Vagina (tissue), 2 donors: ENCODE measurements at regions not wholly inside any gene's neighbourhood (a gene's known extent, or its start where the extent isn't known, plus 50 kb on each side); places are given as distances from the start of the nearest gene placed in this dataset.

Source experiments
- POLR2AphosphoS5 ChIP-seq, 2 donors: sonication (generic); formaldehyde crosslinking; IDR thresholded peaks; one replicate each; pipeline ENCODE4 v1.9.0; 2017; ENCODE audit warnings: antibody characterized with exemption in 2 of 2, mild to moderate bottlenecking in 2 of 2, low read depth in 1 of 2; ENCODE audit not compliant: insufficient read depth in 1 of 2
- TF ChIP-seq, protein P1 (sequence below), 3 experiments: fragments of 450-650 bp in 2 of 3; fragments of 200-600 bp in 1 of 3; sonication (generic) in 1 of 3; IDR thresholded peaks; one replicate each; pipeline ENCODE4 v1.5.1; 2017 to 2019; ENCODE audit warnings: antibody characterized with exemption in 3 of 3, mild to moderate bottlenecking in 2 of 3, moderate library complexity in 2 of 3

DNA sequence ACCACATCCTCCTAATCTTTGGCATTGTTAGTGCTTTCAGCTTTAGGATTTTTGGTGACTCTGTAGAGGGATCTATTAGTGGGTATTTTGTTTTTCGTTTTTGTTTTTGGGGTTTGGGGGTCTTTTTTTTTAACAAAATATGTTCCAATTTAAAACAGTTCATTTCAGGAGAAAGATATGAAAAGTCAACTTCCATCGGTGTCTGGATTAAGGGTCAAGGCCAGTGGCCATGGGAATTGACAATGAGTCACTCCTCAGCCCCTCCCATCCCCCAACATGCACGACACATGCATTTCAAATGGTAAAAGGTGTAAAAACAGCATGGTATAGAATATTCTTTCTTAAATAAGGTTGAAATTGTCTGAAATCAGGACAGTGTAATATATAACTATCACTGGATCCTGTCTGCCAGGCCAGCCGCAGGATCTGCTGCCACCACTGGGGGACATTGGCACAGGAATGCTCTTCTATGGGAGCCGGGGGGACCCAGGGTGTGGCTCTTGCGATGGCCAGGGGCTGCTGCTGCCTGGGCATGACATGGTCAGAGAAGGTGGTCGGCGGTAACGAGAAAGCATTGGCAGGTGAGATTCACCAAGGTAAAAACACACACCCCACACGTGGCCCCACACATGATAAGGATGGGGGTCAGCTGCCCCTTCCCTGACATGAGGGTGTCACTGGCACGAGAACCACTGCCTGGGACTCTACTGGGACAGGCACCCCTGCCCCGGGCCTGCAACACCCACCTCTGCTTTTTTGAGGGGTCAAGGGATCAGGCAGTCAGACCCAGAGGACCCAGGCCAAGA is 126.2 kb upstream of the KCTD7 start:
- TF ChIP-seq, protein P1, sequence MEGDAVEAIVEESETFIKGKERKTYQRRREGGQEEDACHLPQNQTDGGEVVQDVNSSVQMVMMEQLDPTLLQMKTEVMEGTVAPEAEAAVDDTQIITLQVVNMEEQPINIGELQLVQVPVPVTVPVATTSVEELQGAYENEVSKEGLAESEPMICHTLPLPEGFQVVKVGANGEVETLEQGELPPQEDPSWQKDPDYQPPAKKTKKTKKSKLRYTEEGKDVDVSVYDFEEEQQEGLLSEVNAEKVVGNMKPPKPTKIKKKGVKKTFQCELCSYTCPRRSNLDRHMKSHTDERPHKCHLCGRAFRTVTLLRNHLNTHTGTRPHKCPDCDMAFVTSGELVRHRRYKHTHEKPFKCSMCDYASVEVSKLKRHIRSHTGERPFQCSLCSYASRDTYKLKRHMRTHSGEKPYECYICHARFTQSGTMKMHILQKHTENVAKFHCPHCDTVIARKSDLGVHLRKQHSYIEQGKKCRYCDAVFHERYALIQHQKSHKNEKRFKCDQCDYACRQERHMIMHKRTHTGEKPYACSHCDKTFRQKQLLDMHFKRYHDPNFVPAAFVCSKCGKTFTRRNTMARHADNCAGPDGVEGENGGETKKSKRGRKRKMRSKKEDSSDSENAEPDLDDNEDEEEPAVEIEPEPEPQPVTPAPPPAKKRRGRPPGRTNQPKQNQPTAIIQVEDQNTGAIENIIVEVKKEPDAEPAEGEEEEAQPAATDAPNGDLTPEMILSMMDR (IDR thresholded peaks at IDR 0.05): no peak
- TF ChIP-seq POLR2AphosphoS5 (IDR thresholded peaks at IDR 0.05; ENCODE audit: insufficient read depth in 1 of 2, low read depth in 1 of 2): no peak
